K562 (cell line): ENCODE measurements at regions not wholly inside any gene's neighbourhood (a gene's known extent, or its start where the extent isn't known, plus 50 kb on each side); places are given as distances from the start of the nearest gene placed in this dataset.
A peak's percentile ranks its signal among the peaks of the same experiment; 100 is the strongest.

Experiments used
- ATAC-seq: fragments of 200-7000 bp; cut with Tn5 transposase; 3 replicates; pipeline ENCODE4 v1.9.1; 2020; ENCODE audit warnings: moderate library complexity
- BruUV-seq: library from RNA; stranded (reverse); fragments of 400-500 nt; replicated peaks from 2 replicates; lab custom pipeline; 2021; lab: Mats Ljungman, UMichigan
- CTCF ChIA-PET: fragments of 300-600 bp; formaldehyde crosslinking; extraction: SDS; loops from one replicate; lab custom pipeline; 2021; ENCODE audit warnings: low intra/inter-chr PET ratio; lab: Yijun Ruan, JAX
- POLR2A ChIA-PET: fragments of 300-600, 350-650 bp; sonication (Branson Sonifier 250); formaldehyde crosslinking; extraction: SDS; loops from one replicate; lab custom pipeline; 2021; ENCODE audit warnings: antibody characterized with exemption, inconsistent platforms; lab: Yijun Ruan, JAX
- DNase-seq, 4 experiments: peaks; one replicate each; pipeline versions ENCODE4 v3.0.0 to v3.0.0-alpha.2; 2011 to 2018; ENCODE audit warnings: low spot score in 3 of 4, mixed read lengths in 3 of 4; ENCODE audit errors: extremely low read depth in 1 of 4
- FAIRE-seq: peaks from 2 replicates; lab custom pipeline; 2011; peaks lifted over from hg19 to GRCh38; lab: Jason Lieb, UNC
- H2AFZ ChIP-seq: 2 replicates; pipeline ENCODE4 v1.6.0; 2011; ENCODE audit warnings: low read depth, low read length, control low read depth, inconsistent platforms
- H3K27ac ChIP-seq: fragments of 200-600 bp; 3 replicates; pipeline ENCODE4 v1.8.0; 2011; ENCODE audit warnings: low read depth, mild to moderate bottlenecking, control low read depth, inconsistent platforms, low read length, moderate library complexity, mixed read lengths; ENCODE audit errors: extremely low read depth
- H3K27me3 ChIP-seq, 2 experiments: fragments of 300-600 bp in 1 of 2; 2 replicates in 1 of 2; 3 replicates in 1 of 2; pipeline versions ENCODE4 v1.6.0 to v1.8.0; 2011; ENCODE audit warnings: inconsistent platforms in 2 of 2, low read length in 2 of 2, mild to moderate bottlenecking in 1 of 2, mixed read lengths in 1 of 2, moderate library complexity in 1 of 2; ENCODE audit not compliant: control insufficient read depth in 2 of 2, insufficient read depth in 2 of 2
- H3K36me3 ChIP-seq: fragments of 300-600 bp; 3 replicates; pipeline ENCODE4 v1.8.0; 2011; ENCODE audit warnings: mild to moderate bottlenecking, low read length, inconsistent platforms; ENCODE audit not compliant: control insufficient read depth, insufficient read depth
- H3K4me1 ChIP-seq, 2 experiments: fragments of 200-600 bp in 1 of 2; replicated peaks in 1 of 2; 2 replicates in 1 of 2; 3 replicates in 1 of 2; pipeline versions ENCODE4 v1.5.1 to v1.8.0; 2011; ENCODE audit warnings: inconsistent platforms in 2 of 2, low read length in 2 of 2, mild to moderate bottlenecking in 1 of 2, mixed read lengths in 1 of 2, moderate library complexity in 1 of 2; ENCODE audit not compliant: control insufficient read depth in 2 of 2, insufficient read depth in 2 of 2
- H3K4me2 ChIP-seq: 2 replicates; pipeline ENCODE4 v1.6.1; 2011; ENCODE audit warnings: low read length, control low read depth, inconsistent platforms, mixed read lengths; ENCODE audit not compliant: insufficient read depth
- H3K4me3 ChIP-seq: fragments of 200-600 bp; sonication (generic), shearing (Covaris generic); 2 replicates; pipeline ENCODE4 v1.5.1; 2016; ENCODE audit warnings: control low read depth, inconsistent platforms
- H3K79me2 ChIP-seq: fragments of 200-600 bp; 3 replicates; pipeline ENCODE4 v1.8.0; 2011; ENCODE audit warnings: low read length, inconsistent platforms; ENCODE audit not compliant: control insufficient read depth, insufficient read depth
- H3K9ac ChIP-seq, 2 experiments: 2 replicates each; pipeline versions ENCODE4 v1.6.0 to v1.6.1; 2011; ENCODE audit warnings: low read depth in 2 of 2, low read length in 2 of 2, control low read depth in 1 of 2, inconsistent platforms in 1 of 2, mild to moderate bottlenecking in 1 of 2, mixed read lengths in 1 of 2; ENCODE audit not compliant: insufficient read depth in 1 of 2
- H3K9me1 ChIP-seq: one replicate; pipeline ENCODE4 v1.6.0; 2011; ENCODE audit warnings: inconsistent platforms, mild to moderate bottlenecking, low read length, moderate library complexity; ENCODE audit not compliant: control insufficient read depth, insufficient read depth
- H3K9me3 ChIP-seq: replicated peaks from 2 replicates; pipeline ENCODE4 v1.5.1; 2011; ENCODE audit warnings: low read depth, low read length, inconsistent platforms; ENCODE audit not compliant: control insufficient read depth, insufficient read depth
- H4K20me1 ChIP-seq: replicated peaks from 2 replicates; pipeline ENCODE4 v1.6.1; 2011; ENCODE audit warnings: low read length, inconsistent platforms, mixed read lengths; ENCODE audit not compliant: control insufficient read depth, insufficient read depth
- TCF15 ChIP-seq: fragments of 250-450 bp; sonication (Bioruptor Pico); IDR thresholded peaks from 2 replicates; pipeline ENCODE4 v1.8.0; 2022; ENCODE audit warnings: moderate library complexity, mild to moderate bottlenecking, inconsistent platforms
- ZNF707 ChIP-seq: fragments of 250-450 bp; sonication (Bioruptor Pico); conservative IDR thresholded peaks from 2 replicates; pipeline ENCODE4 v1.8.0; 2022; ENCODE audit warnings: inconsistent platforms, mild to moderate bottlenecking, moderate library complexity
- ZNF785 ChIP-seq: fragments of 250-450 bp; sonication (Bioruptor Pico); IDR thresholded peaks from 2 replicates; pipeline ENCODE4 v1.4.0; 2020; ENCODE audit warnings: mild to moderate bottlenecking
- WGBS: fragments of 100-300 bp; shearing (Covaris generic); methylation state at CpG from one replicate; pipeline ENCODE4 v1.1.6; 2016; ENCODE audit warnings: low coverage, mixed read lengths; ENCODE audit not compliant: insufficient coverage; ENCODE audit errors: missing lambda C conversion rate; 5-methylcytosine and 5-hydroxymethylcytosine counted together
- in situ Hi-C: fragments of 300-500 bp; cut with MboI; formaldehyde crosslinking; loops from 4 replicates; pipeline ENCODE4 v1.15.0; 2018; ENCODE audit warnings: inconsistent platforms, mixed read lengths
- intact Hi-C: fragments of 100-400 bp; cut with micrococcal nuclease; formaldehyde crosslinking; loops from 2 replicates; pipeline ENCODE4 v1.14.2; 2022

- no peak for DNase-seq
- BruUV-seq: no TSS peak
- H3K9me1 ChIP-seq: no peaks in the 10 kb centered on the region
- H3K4me1 ChIP-seq: no peaks in the 10 kb centered on the region; a peak in 1 of 5 replicates
- H3K4me2 ChIP-seq: no peak overlapping the region
- no peak for ATAC-seq
- H3K9me3 ChIP-seq: no peaks in the 10 kb centered on the region
- H3K27ac ChIP-seq: no peak overlapping the region
- H3K36me3 ChIP-seq: no peaks in the 10 kb centered on the region
- H3K27me3 ChIP-seq: peaks cover 0 to 3% of the 10 kb centered on the region in 2 experiments; a peak in 2 of 5 replicates
- intact Hi-C loops (no loop called here), in situ Hi-C loops (no loop called here)
- TF ChIP-seq TCF15 (CRISPR knock-in tag): no peak
- no peak for FAIRE-seq
- 1% methylated on average over 3 of the region's 3 CpGs for WGBS
- ChIA-PET CTCF (no interaction called here), POLR2A (no interaction called here)
- H4K20me1 ChIP-seq: no peaks in the 10 kb centered on the region
- no peak overlapping the region for H3K4me3 ChIP-seq
- no peaks in the 10 kb centered on the region for H3K79me2 ChIP-seq
- H2AFZ ChIP-seq: no peak overlapping the region
- H3K9ac ChIP-seq: no peak overlapping the region
These were observed 103.0 kb upstream of the OSMR start for GRCh38 chr5:38742821-38743220.

GRCh38 chr5:38743562-38743961, 102.2 kb upstream of the OSMR start:
- Histone ChIP-seq H3K27me3 (peaks cover under 1 to 3% of the 10 kb centered on the region in 2 experiments; a peak in 2 of 5 replicates), H4K20me1 (no peaks in the 10 kb centered on the region), H3K4me2 (no peak overlapping the region), H3K9ac (no peak overlapping the region), H3K4me1 (no peaks in the 10 kb centered on the region; a peak in 1 of 5 replicates), H3K79me2 (no peaks in the 10 kb centered on the region), H3K27ac (no peak overlapping the region), H2AFZ (no peak overlapping the region), H3K36me3 (no peaks in the 10 kb centered on the region), H3K9me1 (no peaks in the 10 kb centered on the region), H3K4me3 (no peak overlapping the region), H3K9me3 (no peaks in the 10 kb centered on the region)
- TF ChIP-seq ZNF785 (CRISPR knock-in tag) (no peak), ZNF707 (CRISPR knock-in tag) (peak; percentile 92)
- ATAC-seq (no peak), FAIRE-seq (no peak), DNase-seq (no peak)
- 0% methylated on average over 1 of the region's 1 CpG for WGBS
- no TSS peak for BruUV-seq
- intact Hi-C loops: no loop called here
- ChIA-PET POLR2A (no interaction called here), CTCF (no interaction called here)
- in situ Hi-C loops: no loop called here
